Gastrocnemius medialis (tissue), 4 donors: ENCODE measurements at regions not wholly inside any gene's neighbourhood (a gene's known extent, or its start where the extent isn't known, plus 50 kb on each side); places are given as distances from the start of the nearest gene placed in this dataset.
A peak's percentile ranks its signal among the peaks of the same experiment; 100 is the strongest.

Experiments used
- ATAC-seq, 2 donors: fragments of 150-250 bp; one replicate each; pipeline ENCODE4 v1.9.1; 2016
- DNase-seq, 2 donors: peaks; one replicate each; pipeline ENCODE4 v3.0.0-alpha.2; 2019
- H3K27ac ChIP-seq, 4 donors: fragments of 200-600 bp; sonication (generic); 1 replicate in 1 of 4; 2 replicates in 3 of 4; pipeline ENCODE4 v1.5.1; 2016 to 2018; ENCODE audit warnings: mild to moderate bottlenecking in 2 of 4, moderate library complexity in 1 of 4
- H3K27me3 ChIP-seq, 3 donors: fragments of 200-600 bp; sonication (generic) in 2 of 3; 1 replicate in 1 of 3; 2 replicates in 2 of 3; pipeline versions ENCODE4 v1.5.1 to v1.6.0; 2016 to 2019; ENCODE audit warnings: mild to moderate bottlenecking in 1 of 3, moderate library complexity in 1 of 3
- H3K36me3 ChIP-seq, 2 donors: fragments of 200-600 bp; sonication (generic) in 1 of 2; one replicate each; pipeline ENCODE4 v1.5.1; 2017 to 2018
- H3K4me1 ChIP-seq, 2 donors: fragments of 200-600 bp; sonication (generic) in 1 of 2; one replicate each; pipeline ENCODE4 v1.5.1; 2016 to 2017; ENCODE audit warnings: mild to moderate bottlenecking in 2 of 2
- H3K4me3 ChIP-seq, 4 donors: fragments of 200-600 bp; sonication (generic) in 3 of 4; 1 replicate in 1 of 4; 2 replicates in 3 of 4; pipeline ENCODE4 v1.5.1; 2016 to 2019; ENCODE audit warnings: mild to moderate bottlenecking in 2 of 4
- H3K9me3 ChIP-seq, 3 donors: fragments of 200-600 bp; sonication (generic) in 2 of 3; 1 replicate in 1 of 3; 2 replicates in 2 of 3; pipeline ENCODE4 v1.5.1; 2016 to 2019
- CTCF ChIP-seq, 5 experiments: fragments of 450-650 bp in 3 of 5; fragments of 200-600 bp in 2 of 5; sonication (generic) in 2 of 5; IDR thresholded peaks in 4 of 5; conservative IDR thresholded peaks in 1 of 5; 1 replicate in 4 of 5; 2 replicates in 1 of 5; pipeline ENCODE4 v1.5.1; 2016 to 2019; ENCODE audit warnings: antibody characterized with exemption in 5 of 5, mild to moderate bottlenecking in 3 of 5, moderate library complexity in 3 of 5
- POLR2A ChIP-seq, 2 donors: fragments of 450-650 bp; IDR thresholded peaks; one replicate each; pipeline ENCODE4 v1.6.1; 2017; ENCODE audit warnings: antibody characterized with exemption in 2 of 2, mild to moderate bottlenecking in 2 of 2, moderate library complexity in 2 of 2
- in situ Hi-C, 4 donors: fragments of 200-750 bp; cut with MboI; loops; one replicate each; pipeline versions ENCODE4 v1.15.0 to v1.8.0; 2017; ENCODE audit warnings: low sequenced_read_pairs in 4 of 4
- intact Hi-C: fragments of 100-400 bp; cut with DNase I; formaldehyde crosslinking; loops from one replicate; pipeline ENCODE4 v1.15.1; 2023; ENCODE audit warnings: low total_unique reads

DNA sequence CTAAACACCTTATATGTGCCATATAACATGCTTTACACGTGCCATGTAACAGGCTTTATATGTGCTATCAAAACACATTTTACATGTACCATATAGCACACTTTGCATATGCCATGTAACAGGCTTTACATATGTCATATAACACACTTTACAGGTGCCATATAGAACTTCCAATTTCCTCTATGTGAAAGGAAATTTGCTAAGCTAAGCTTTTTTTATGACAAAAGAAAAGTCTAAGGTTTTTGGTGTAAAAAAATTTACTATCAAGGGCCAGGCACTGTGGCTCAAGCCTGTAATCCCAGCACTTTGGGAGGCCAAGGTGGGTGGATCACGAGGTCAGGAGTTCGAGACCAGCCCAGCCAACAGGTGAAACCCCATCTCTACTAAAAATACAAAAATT is 136.5 kb downstream of the AKAIN1 start:
- in situ Hi-C loops (loop anchor here in 2 of 4 donors (25.0 kb wide), 1 partner anchor 948 kb away; no protein-coding TSS in a partner anchor), intact Hi-C loops (no loop called here)
- Histone ChIP-seq H3K27ac (no peak overlapping the region), H3K36me3 (no peaks in the 10 kb centered on the region), H3K4me3 (no peak overlapping the region), H3K9me3 (no peaks in the 10 kb centered on the region), H3K4me1 (no peaks in the 10 kb centered on the region), H3K27me3 (no peaks in the 10 kb centered on the region)
- TF ChIP-seq CTCF (IDR thresholded peaks at IDR 0.05 in 4 of 5, conservative IDR thresholded peaks at IDR 0.05 in 1 of 5) (no peak), POLR2A (IDR thresholded peaks at IDR 0.05) (no peak)
- DNase-seq = no peak
- ATAC-seq = no peak

GRCh38 chr18:5059696-5060032 is 137.4 kb downstream of the AKAIN1 start:
- DNase-seq = no peak
- in situ Hi-C loops = loop anchor here in 3 of 4 donors (5.0 to 25.0 kb wide), 2 partner anchors 947 kb away; no protein-coding TSS in a partner anchor
- Histone ChIP-seq H3K27ac (no peak overlapping the region), H3K4me3 (no peak overlapping the region), H3K36me3 (no peaks in the 10 kb centered on the region), H3K27me3 (no peaks in the 10 kb centered on the region), H3K9me3 (no peaks in the 10 kb centered on the region), H3K4me1 (no peaks in the 10 kb centered on the region)
- ATAC-seq = no peak
- TF ChIP-seq CTCF (IDR thresholded peaks at IDR 0.05 in 4 of 5, conservative IDR thresholded peaks at IDR 0.05 in 1 of 5) = no peak
- TF ChIP-seq POLR2A (IDR thresholded peaks at IDR 0.05) = no peak
- intact Hi-C loops = no loop called here

- H3K4me3 ChIP-seq = no peak overlapping the region
- in situ Hi-C loops = loop anchor here in 3 of 4 donors (5.0 to 25.0 kb wide), 2 partner anchors 947 kb away; no protein-coding TSS in a partner anchor
- H3K36me3 ChIP-seq = no peaks in the 10 kb centered on the region
- DNase-seq = peak in 1 of 2 donors; percentile 13
- intact Hi-C loops = no loop called here
- no peak for TF ChIP-seq CTCF (IDR thresholded peaks at IDR 0.05 in 4 of 5, conservative IDR thresholded peaks at IDR 0.05 in 1 of 5)
- TF ChIP-seq POLR2A (IDR thresholded peaks at IDR 0.05) = no peak
- H3K4me1 ChIP-seq = no peaks in the 10 kb centered on the region
- peak overlapping the region in 1 of 4 donors; percentile 27 for H3K27ac ChIP-seq
- H3K27me3 ChIP-seq = no peaks in the 10 kb centered on the region
- ATAC-seq = peak in 1 of 2 donors; percentile 24
- H3K9me3 ChIP-seq = no peaks in the 10 kb centered on the region
Observed at GRCh38 chr18:5058768-5059695, 138.0 kb downstream of the AKAIN1 start.

DNA sequence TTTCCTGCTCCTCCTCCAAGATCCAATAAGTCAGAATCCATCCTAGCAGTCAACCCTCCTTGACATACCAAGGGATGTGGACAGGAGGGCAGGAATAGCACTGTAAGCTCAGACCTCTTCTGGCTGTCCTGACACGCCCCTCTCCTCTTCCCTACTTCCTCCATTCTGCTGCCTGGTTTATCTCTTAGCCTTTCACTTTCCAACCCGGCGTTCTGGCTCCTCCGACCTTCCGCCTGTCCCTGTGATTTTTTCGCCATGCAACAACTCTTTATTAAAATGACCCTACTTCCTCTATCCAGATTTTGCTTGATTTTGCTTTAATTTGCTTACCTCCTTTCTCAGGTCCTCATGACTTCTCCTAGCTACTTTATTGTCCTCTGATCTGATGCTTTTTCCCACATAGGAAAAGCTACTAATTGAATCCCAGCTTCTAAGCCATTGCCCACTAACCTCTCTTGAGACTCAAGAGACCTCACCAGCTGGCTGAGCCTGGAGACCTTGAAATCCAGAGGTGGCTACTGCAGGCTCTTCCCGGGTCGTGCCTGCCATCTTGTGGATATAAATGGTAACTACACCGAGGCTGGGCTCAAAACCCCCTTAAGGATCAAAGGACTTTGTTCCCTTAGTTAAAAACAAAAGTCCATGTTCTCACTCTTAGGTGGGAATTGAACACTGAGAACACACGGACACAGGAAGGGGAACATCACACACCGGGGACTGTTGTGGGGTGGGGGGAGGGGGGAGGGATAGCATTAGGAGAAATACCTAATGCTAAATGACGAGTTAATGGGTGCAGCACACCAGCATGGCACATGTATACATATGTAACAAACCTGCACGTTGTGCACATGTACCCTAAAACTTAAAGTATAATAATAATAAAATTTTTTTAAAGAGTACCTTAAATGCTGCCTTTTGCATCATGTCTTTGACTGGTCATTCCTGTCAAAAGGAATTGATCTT is 139.4 kb downstream of the AKAIN1 start:
- Histone ChIP-seq H3K9me3 (no peaks in the 10 kb centered on the region), H3K4me3 (no peak overlapping the region), H3K27ac (no peak overlapping the region), H3K4me1 (no peaks in the 10 kb centered on the region), H3K36me3 (no peaks in the 10 kb centered on the region), H3K27me3 (no peaks in the 10 kb centered on the region)
- intact Hi-C loops = no loop called here
- ATAC-seq = no peak
- in situ Hi-C loops = loop anchor here in 3 of 4 donors (5.0 to 25.0 kb wide), 2 partner anchors 945 kb away; no protein-coding TSS in a partner anchor
- peak; percentile 14 to 17 for DNase-seq
- TF ChIP-seq POLR2A (IDR thresholded peaks at IDR 0.05) (no peak), CTCF (IDR thresholded peaks at IDR 0.05 in 4 of 5, conservative IDR thresholded peaks at IDR 0.05 in 1 of 5) (peak in 4 of 5 experiments; percentile 24 to 64 (median 44))
